Karpas-422 (cell line): ENCODE measurements at regions not wholly inside any gene's neighbourhood (a gene's known extent, or its start where the extent isn't known, plus 50 kb on each side); places are given as distances from the start of the nearest gene placed in this dataset.
"Not testable (repeated sequence)": the region's sequence is repeated elsewhere in the genome, so short reads cannot be mapped to it uniquely, and the experiment has no call there.

Source experiments
- DNase-seq: peaks from one replicate; pipeline ENCODE4 v3.0.0-alpha.2; 2015
- H2AFZ ChIP-seq: fragments of 200-600 bp; sonication (generic); 2 replicates; pipeline ENCODE4 v1.6.1; 2014; ENCODE audit warnings: antibody characterized with exemption, low read length, mixed read lengths
- H3K27ac ChIP-seq: fragments of 200-600 bp; sonication (generic); 2 replicates; pipeline ENCODE4 v1.5.1; 2014; ENCODE audit warnings: mild to moderate bottlenecking, low read length, moderate library complexity
- H3K27me3 ChIP-seq: fragments of 200-600 bp; sonication (generic); 2 replicates; pipeline ENCODE4 v1.6.1; 2014; ENCODE audit warnings: low read length, mixed read lengths
- H3K36me3 ChIP-seq: fragments of 200-600 bp; sonication (generic); 2 replicates; pipeline ENCODE4 v1.6.1; 2014; ENCODE audit warnings: low read length, mixed read lengths; ENCODE audit not compliant: insufficient read depth
- H3K4me1 ChIP-seq: fragments of 200-600 bp; sonication (generic); 2 replicates; pipeline ENCODE4 v1.6.1; 2014; ENCODE audit warnings: mild to moderate bottlenecking, low read length, mixed read lengths
- H3K4me2 ChIP-seq: fragments of 200-600 bp; sonication (generic); 2 replicates; pipeline ENCODE4 v1.6.1; 2014; ENCODE audit warnings: low read length, low read depth, mild to moderate bottlenecking; ENCODE audit not compliant: poor library complexity, severe bottlenecking
- H3K4me3 ChIP-seq: fragments of 200-600 bp; sonication (generic); 2 replicates; pipeline ENCODE4 v1.5.1; 2014; ENCODE audit warnings: mild to moderate bottlenecking, antibody characterized with exemption, low read length, mixed read lengths
- H3K79me2 ChIP-seq: fragments of 200-600 bp; sonication (generic); 2 replicates; pipeline ENCODE4 v1.6.1; 2014; ENCODE audit warnings: mild to moderate bottlenecking, low read length, mixed read lengths
- H3K9ac ChIP-seq: fragments of 200-600 bp; sonication (generic); 2 replicates; pipeline ENCODE4 v1.6.0; 2014; ENCODE audit warnings: low read length
- H3K9me2 ChIP-seq: fragments of 200-600 bp; sonication (generic), shearing (Covaris generic); replicated peaks from 2 replicates; pipeline ENCODE4 v1.6.0; 2014; ENCODE audit warnings: mild to moderate bottlenecking, low read length, moderate library complexity; ENCODE audit not compliant: insufficient read depth
- H3K9me3 ChIP-seq: fragments of 300-700, 200-600 bp; sonication (generic); 2 replicates; pipeline ENCODE4 v1.6.1; 2014; ENCODE audit warnings: low read length, mixed read lengths
- H4K20me1 ChIP-seq: fragments of 200-600 bp; sonication (generic); 2 replicates; pipeline ENCODE4 v1.6.1; 2014; ENCODE audit warnings: mild to moderate bottlenecking, antibody characterized with exemption, low read length, low read depth; ENCODE audit not compliant: insufficient read depth

GRCh38 chr5:163887854-163888253, 382.4 kb downstream of the MAT2B start:
- Histone ChIP-seq H3K4me3 (no peak overlapping the region), H4K20me1 (no peaks in the 10 kb centered on the region), H3K27ac (no peak overlapping the region), H3K9ac (no peak overlapping the region), H3K9me3 (no peaks in the 10 kb centered on the region), H2AFZ (no peak overlapping the region), H3K27me3 (no peaks in the 10 kb centered on the region), H3K36me3 (no peaks in the 10 kb centered on the region), H3K4me2 (no peak overlapping the region), H3K4me1 (no peaks in the 10 kb centered on the region), H3K9me2 (no peaks in the 10 kb centered on the region), H3K79me2 (no peaks in the 10 kb centered on the region)
- DNase-seq: no peak

GRCh38 chr5:163888366-163888765, 382.9 kb downstream of the MAT2B start:
- Histone ChIP-seq H3K9me2 (no peaks in the 10 kb centered on the region), H3K4me3 (no peak overlapping the region), H3K9ac (no peak overlapping the region), H3K79me2 (no peaks in the 10 kb centered on the region), H3K36me3 (no peaks in the 10 kb centered on the region), H3K27ac (no peak overlapping the region), H3K4me1 (no peaks in the 10 kb centered on the region), H2AFZ (no peak overlapping the region), H3K27me3 (no peaks in the 10 kb centered on the region), H3K4me2 (no peak overlapping the region), H4K20me1 (no peaks in the 10 kb centered on the region), H3K9me3 (no peaks in the 10 kb centered on the region)
- DNase-seq: no peak

- H3K9ac ChIP-seq: no peak overlapping the region
Measured at GRCh38 chr5:163889369-163889768, 383.9 kb downstream of the MAT2B start.

GRCh38 chr5:163890261-163890660, 384.8 kb downstream of the MAT2B start:
- H3K79me2 ChIP-seq: no peaks in the 10 kb centered on the region
- no peak overlapping the region for H3K9ac ChIP-seq
- no peaks in the 10 kb centered on the region for H3K9me2 ChIP-seq
- no peak overlapping the region for H3K27ac ChIP-seq
- no peaks in the 10 kb centered on the region for H3K27me3 ChIP-seq
- H2AFZ ChIP-seq: no peak overlapping the region
- H3K4me2 ChIP-seq: no peak overlapping the region
- H3K4me3 ChIP-seq: no peak overlapping the region
- H3K36me3 ChIP-seq: no peaks in the 10 kb centered on the region
- no peaks in the 10 kb centered on the region for H3K4me1 ChIP-seq
- no peaks in the 10 kb centered on the region for H4K20me1 ChIP-seq
- DNase-seq: no peak
- H3K9me3 ChIP-seq: no peaks in the 10 kb centered on the region

More at GRCh38 chr5:163889369-163889768, 383.9 kb downstream of the MAT2B start:
- Histone ChIP-seq H3K9me3 (no peaks in the 10 kb centered on the region), H3K27me3 (no peaks in the 10 kb centered on the region), H3K4me2 (no peak overlapping the region), H3K36me3 (no peaks in the 10 kb centered on the region), H3K79me2 (no peaks in the 10 kb centered on the region), H3K9me2 (no peaks in the 10 kb centered on the region), H4K20me1 (no peaks in the 10 kb centered on the region), H3K4me3 (no peak overlapping the region), H3K4me1 (no peaks in the 10 kb centered on the region), H2AFZ (no peak overlapping the region), H3K27ac (no peak overlapping the region)
- no peak for DNase-seq

GRCh38 chr5:163893281-163893680, 387.9 kb downstream of the MAT2B start:
- H3K9me2 ChIP-seq: no peaks in the 10 kb centered on the region
- no peaks in the 10 kb centered on the region for H3K9me3 ChIP-seq
- H3K27me3 ChIP-seq: no peaks in the 10 kb centered on the region
- H2AFZ ChIP-seq: no peak overlapping the region
- no peak overlapping the region for H3K9ac ChIP-seq
- no peaks in the 10 kb centered on the region for H3K36me3 ChIP-seq
- no peaks in the 10 kb centered on the region for H3K4me1 ChIP-seq
- no peak overlapping the region for H3K4me3 ChIP-seq
- H3K27ac ChIP-seq: no peak overlapping the region
- no peaks in the 10 kb centered on the region for H4K20me1 ChIP-seq
- H3K79me2 ChIP-seq: no peaks in the 10 kb centered on the region
- no peak for DNase-seq
- H3K4me2 ChIP-seq: no peak overlapping the region

GRCh38 chr5:163894645-163895044, 389.2 kb downstream of the MAT2B start:
- Histone ChIP-seq H2AFZ (no peak overlapping the region), H3K4me2 (no peak overlapping the region), H3K9me3 (no peaks in the 10 kb centered on the region), H4K20me1 (no peaks in the 10 kb centered on the region), H3K9me2 (no peaks in the 10 kb centered on the region), H3K36me3 (no peaks in the 10 kb centered on the region), H3K27ac (no peak overlapping the region), H3K4me3 (no peak overlapping the region), H3K9ac (no peak overlapping the region), H3K27me3 (no peaks in the 10 kb centered on the region), H3K4me1 (no peaks in the 10 kb centered on the region), H3K79me2 (no peaks in the 10 kb centered on the region)
- DNase-seq: no peak

- Histone ChIP-seq H3K9ac (no peak overlapping the region), H3K4me3 (no peak overlapping the region), H4K20me1 (no peaks in the 10 kb centered on the region), H3K27ac (no peak overlapping the region), H3K36me3 (no peaks in the 10 kb centered on the region), H3K4me2 (no peak overlapping the region), H3K9me3 (no peaks in the 10 kb centered on the region), H3K27me3 (no peaks in the 10 kb centered on the region), H3K9me2 (no peaks in the 10 kb centered on the region), H2AFZ (no peak overlapping the region), H3K4me1 (no peaks in the 10 kb centered on the region), H3K79me2 (no peaks in the 10 kb centered on the region)
- DNase-seq: no peak
Measured at GRCh38 chr5:163898873-163899272, 393.5 kb downstream of the MAT2B start.

GRCh38 chr5:163907783-163908182, 402.4 kb downstream of the MAT2B start:
- H2AFZ ChIP-seq, H3K9me2 ChIP-seq, H3K9me3 ChIP-seq, H3K79me2 ChIP-seq, H4K20me1 ChIP-seq, H3K36me3 ChIP-seq, H3K4me3 ChIP-seq, H3K9ac ChIP-seq, H3K27me3 ChIP-seq, DNase-seq: not testable (repeated sequence)
- Histone ChIP-seq H3K4me2 (peak overlapping the region; percentile 52), H3K27ac (peak overlapping the region; percentile 36; the same call in 1 of the 2 replicates), H3K4me1 (peaks cover 14% of the 10 kb centered on the region)

- no peaks in the 10 kb centered on the region for H3K36me3 ChIP-seq
- H3K9me3 ChIP-seq: no peaks in the 10 kb centered on the region
- no peak for DNase-seq
- H3K4me1 ChIP-seq: peaks cover 14% of the 10 kb centered on the region
- H3K4me2 ChIP-seq: peak overlapping the region; percentile 52
- H2AFZ ChIP-seq: no peak overlapping the region
- no peak overlapping the region for H3K4me3 ChIP-seq
- peak overlapping the region; percentile 36; the same call in 1 of the 2 replicates for H3K27ac ChIP-seq
- H3K79me2 ChIP-seq: no peaks in the 10 kb centered on the region
- H4K20me1 ChIP-seq: no peaks in the 10 kb centered on the region
- no peaks in the 10 kb centered on the region for H3K27me3 ChIP-seq
- no peaks in the 10 kb centered on the region for H3K9me2 ChIP-seq
- H3K9ac ChIP-seq: no peak overlapping the region
Measured at GRCh38 chr5:163908253-163908652, 402.8 kb downstream of the MAT2B start.
